ENCODE measurements at regions not wholly inside any gene's neighbourhood (a gene's known extent, or its start where the extent isn't known, plus 50 kb on each side); places are given as distances from the start of the nearest gene placed in this dataset.

DNA sequence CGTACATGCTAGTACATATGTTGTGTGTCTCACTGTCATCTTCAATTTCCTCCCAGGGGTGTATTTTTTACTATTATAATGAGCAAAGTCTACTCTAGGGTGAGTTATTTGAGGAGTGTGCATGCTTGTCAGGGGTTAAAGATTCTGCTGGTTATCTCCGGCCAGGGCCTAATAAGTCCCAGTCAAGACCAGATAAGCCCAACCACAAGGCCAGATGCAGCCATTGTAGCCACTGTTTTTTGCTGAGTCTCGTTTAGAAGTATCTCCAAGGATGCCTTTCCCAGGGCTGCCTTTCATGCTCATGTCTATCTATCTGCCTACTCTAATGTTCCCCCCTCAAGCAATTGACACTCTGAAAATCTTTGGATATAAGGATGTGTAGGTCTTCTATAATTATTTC is 300.5 kb downstream of the IPO8 start:
- Histone ChIP-seq H2AK9ac (replicated peaks; ENCODE audit: low read depth, low read length, poor library complexity) (no peak overlapping the region), H4K20me1 (ENCODE audit: insufficient read depth, low read length) (no peaks in the 10 kb centered on the region), H3K23ac (ENCODE audit: low read depth, low read length) (no peak overlapping the region), H2BK5ac (ENCODE audit: low read depth, low read length, poor library complexity, severe bottlenecking) (no peak overlapping the region), H4K5ac (ENCODE audit: low read depth, low read length) (no peak overlapping the region), H2AFZ (replicated peaks; ENCODE audit: low read length, poor library complexity) (no peak overlapping the region), H2BK20ac (ENCODE audit: low read depth, low read length) (no peak overlapping the region), H3K9me1 (ENCODE audit: insufficient read depth, low read length) (no peaks in the 10 kb centered on the region), H2AK5ac (ENCODE audit: low read depth, low read length) (no peak overlapping the region), H3K79me1 (ENCODE audit: low read depth in 1 of 2, low read length in 2 of 2) (no peaks in the 10 kb centered on the region), H3K9ac (ENCODE audit: low read depth, low read length) (no peak overlapping the region), H3K18ac (ENCODE audit: low read depth, low read length) (no peak overlapping the region), H3K4me2 (ENCODE audit: low read depth, low read length) (no peak overlapping the region), H4K8ac (ENCODE audit: low read depth in 2 of 2, low read length in 2 of 2) (no peak overlapping the region), H3K36me3 (ENCODE audit: control insufficient read depth, insufficient read depth, low read length) (no peaks in the 10 kb centered on the region), H3K27me3 (ENCODE audit: control insufficient read depth, insufficient read depth, low read length) (no peaks in the 10 kb centered on the region), H2BK120ac (ENCODE audit: low read depth, low read length) (no peak overlapping the region), H3K27ac (ENCODE audit: insufficient read depth, low read length) (no peak overlapping the region), H3K9me3 (ENCODE audit: control insufficient read depth, insufficient read depth, low read length) (peaks cover 6% of the 10 kb centered on the region), H3K14ac (replicated peaks; ENCODE audit: low read depth, low read length) (no peak overlapping the region), H3K4me3 (ENCODE audit: insufficient read depth, low read depth, low read length) (no peak overlapping the region), H3K4ac (ENCODE audit: low read depth, low read length) (no peak overlapping the region), H4K91ac (ENCODE audit: insufficient read depth, low read depth, low read length) (no peak overlapping the region), H3K56ac (ENCODE audit: extremely low read depth, insufficient read depth, low read length) (no peak overlapping the region), H2BK15ac (ENCODE audit: low read depth, low read length) (no peak overlapping the region), H3K4me1 (ENCODE audit: control insufficient read depth, insufficient read depth, low read length) (no peaks in the 10 kb centered on the region)
- intact Hi-C loops (cut with micrococcal nuclease) (no loop called here), in situ Hi-C loops (cut with MboI; ENCODE audit: low sequenced_read_pairs) (no loop called here), dilution Hi-C loops (cut with HindIII; ENCODE audit: low sequenced_read_pairs, unreplicated experiment) (no loop called here)
- no CpG with 5 or more reads among the region's 3 CpGs for WGBS, 2 experiments (ENCODE audit: extremely low coverage in 2 of 2, insufficient read length in 1 of 2)
- no peak for TF ChIP-seq SMC3 (IDR thresholded peaks at IDR 0.05; ENCODE audit: low read depth, low read length)
- TF ChIP-seq CEBPB (IDR thresholded peaks at IDR 0.05; ENCODE audit: low read depth, low read length), result no peak
- TF ChIP-seq, protein P1, sequence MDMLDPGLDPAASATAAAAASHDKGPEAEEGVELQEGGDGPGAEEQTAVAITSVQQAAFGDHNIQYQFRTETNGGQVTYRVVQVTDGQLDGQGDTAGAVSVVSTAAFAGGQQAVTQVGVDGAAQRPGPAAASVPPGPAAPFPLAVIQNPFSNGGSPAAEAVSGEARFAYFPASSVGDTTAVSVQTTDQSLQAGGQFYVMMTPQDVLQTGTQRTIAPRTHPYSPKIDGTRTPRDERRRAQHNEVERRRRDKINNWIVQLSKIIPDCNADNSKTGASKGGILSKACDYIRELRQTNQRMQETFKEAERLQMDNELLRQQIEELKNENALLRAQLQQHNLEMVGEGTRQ (IDR thresholded peaks at IDR 0.05; ENCODE audit: low read depth, low read length), result no peak
- TF ChIP-seq MAZ (IDR thresholded peaks at IDR 0.05; ENCODE audit: borderline replicate concordance, low read depth, low read length), result no peak
- no peak for TF ChIP-seq BHLHE40 (IDR thresholded peaks at IDR 0.05; ENCODE audit: low read depth, low read length)
- no peak for TF ChIP-seq RFX5 (IDR thresholded peaks at IDR 0.05; ENCODE audit: low read depth, low read length)
- no peak for TF ChIP-seq MAFK (IDR thresholded peaks at IDR 0.05; ENCODE audit: low read depth, low read length)
- TF ChIP-seq, protein P2, sequence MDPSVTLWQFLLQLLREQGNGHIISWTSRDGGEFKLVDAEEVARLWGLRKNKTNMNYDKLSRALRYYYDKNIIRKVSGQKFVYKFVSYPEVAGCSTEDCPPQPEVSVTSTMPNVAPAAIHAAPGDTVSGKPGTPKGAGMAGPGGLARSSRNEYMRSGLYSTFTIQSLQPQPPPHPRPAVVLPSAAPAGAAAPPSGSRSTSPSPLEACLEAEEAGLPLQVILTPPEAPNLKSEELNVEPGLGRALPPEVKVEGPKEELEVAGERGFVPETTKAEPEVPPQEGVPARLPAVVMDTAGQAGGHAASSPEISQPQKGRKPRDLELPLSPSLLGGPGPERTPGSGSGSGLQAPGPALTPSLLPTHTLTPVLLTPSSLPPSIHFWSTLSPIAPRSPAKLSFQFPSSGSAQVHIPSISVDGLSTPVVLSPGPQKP (IDR thresholded peaks at IDR 0.05; ENCODE audit: borderline replicate concordance, low read depth, low read length), result no peak
- no peak for TF ChIP-seq RCOR1 (IDR thresholded peaks at IDR 0.05; ENCODE audit: insufficient replicate concordance, low read length)
- TF ChIP-seq POLR2A (IDR thresholded peaks at IDR 0.05; ENCODE audit: low read depth, low read length), result no peak
- no peak for TF ChIP-seq MXI1 (IDR thresholded peaks at IDR 0.05; ENCODE audit: borderline replicate concordance, low read depth, low read length)
- TF ChIP-seq CHD1 (IDR thresholded peaks at IDR 0.05; ENCODE audit: low read depth, low read length), result no peak
- TF ChIP-seq FOS (IDR thresholded peaks at IDR 0.05; ENCODE audit: low read depth, low read length), result no peak
- TF ChIP-seq NFE2L2 (IDR thresholded peaks at IDR 0.05; ENCODE audit: low read depth, low read length), result no peak
- no peak for TF ChIP-seq RAD21 (IDR thresholded peaks at IDR 0.05; ENCODE audit: low read length)
- TF ChIP-seq, protein P3, sequence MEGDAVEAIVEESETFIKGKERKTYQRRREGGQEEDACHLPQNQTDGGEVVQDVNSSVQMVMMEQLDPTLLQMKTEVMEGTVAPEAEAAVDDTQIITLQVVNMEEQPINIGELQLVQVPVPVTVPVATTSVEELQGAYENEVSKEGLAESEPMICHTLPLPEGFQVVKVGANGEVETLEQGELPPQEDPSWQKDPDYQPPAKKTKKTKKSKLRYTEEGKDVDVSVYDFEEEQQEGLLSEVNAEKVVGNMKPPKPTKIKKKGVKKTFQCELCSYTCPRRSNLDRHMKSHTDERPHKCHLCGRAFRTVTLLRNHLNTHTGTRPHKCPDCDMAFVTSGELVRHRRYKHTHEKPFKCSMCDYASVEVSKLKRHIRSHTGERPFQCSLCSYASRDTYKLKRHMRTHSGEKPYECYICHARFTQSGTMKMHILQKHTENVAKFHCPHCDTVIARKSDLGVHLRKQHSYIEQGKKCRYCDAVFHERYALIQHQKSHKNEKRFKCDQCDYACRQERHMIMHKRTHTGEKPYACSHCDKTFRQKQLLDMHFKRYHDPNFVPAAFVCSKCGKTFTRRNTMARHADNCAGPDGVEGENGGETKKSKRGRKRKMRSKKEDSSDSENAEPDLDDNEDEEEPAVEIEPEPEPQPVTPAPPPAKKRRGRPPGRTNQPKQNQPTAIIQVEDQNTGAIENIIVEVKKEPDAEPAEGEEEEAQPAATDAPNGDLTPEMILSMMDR (conservative IDR thresholded peaks at IDR 0.05; ENCODE audit: low read depth, low read length), result no peak
- POLR2A ChIA-PET (ENCODE audit: unreplicated experiment), result no interaction called here
- CTCF ChIA-PET, result no interaction called here
- no TSS peak for BruUV-seq (replicated peaks)
- DNase-seq, result no peak
- ATAC-seq (ENCODE audit: low read depth), result no peak
